ENCODE measurements at regions not wholly inside any gene's neighbourhood (a gene's known extent, or its start where the extent isn't known, plus 50 kb on each side); places are given as distances from the start of the nearest gene placed in this dataset.

DNA sequence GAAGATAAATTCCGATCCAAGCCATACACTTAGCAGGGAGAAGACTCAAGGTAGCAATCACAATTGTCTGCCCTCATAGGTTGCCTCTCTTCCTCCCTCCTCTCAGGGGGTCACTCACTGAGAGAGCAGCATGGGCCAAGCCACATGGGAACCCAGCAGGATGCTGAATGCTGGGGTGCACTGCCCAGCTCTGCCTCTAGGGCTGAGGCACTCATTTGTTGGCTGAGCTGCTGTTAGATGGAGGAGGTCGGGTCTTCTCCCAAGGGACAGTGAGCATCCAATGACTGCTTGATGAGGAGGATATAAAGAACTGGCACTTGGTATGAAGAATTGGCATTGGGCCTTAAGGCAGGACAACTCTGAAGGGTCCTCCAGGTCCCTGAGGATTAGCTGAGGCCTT is 418.8 kb downstream of the SIPA1L2 start:
- ChIA-PET CTCF (no interaction called here), POLR2A (ENCODE audit: low non-redundant PET) (no interaction called here)
- TF ChIP-seq, protein P1, sequence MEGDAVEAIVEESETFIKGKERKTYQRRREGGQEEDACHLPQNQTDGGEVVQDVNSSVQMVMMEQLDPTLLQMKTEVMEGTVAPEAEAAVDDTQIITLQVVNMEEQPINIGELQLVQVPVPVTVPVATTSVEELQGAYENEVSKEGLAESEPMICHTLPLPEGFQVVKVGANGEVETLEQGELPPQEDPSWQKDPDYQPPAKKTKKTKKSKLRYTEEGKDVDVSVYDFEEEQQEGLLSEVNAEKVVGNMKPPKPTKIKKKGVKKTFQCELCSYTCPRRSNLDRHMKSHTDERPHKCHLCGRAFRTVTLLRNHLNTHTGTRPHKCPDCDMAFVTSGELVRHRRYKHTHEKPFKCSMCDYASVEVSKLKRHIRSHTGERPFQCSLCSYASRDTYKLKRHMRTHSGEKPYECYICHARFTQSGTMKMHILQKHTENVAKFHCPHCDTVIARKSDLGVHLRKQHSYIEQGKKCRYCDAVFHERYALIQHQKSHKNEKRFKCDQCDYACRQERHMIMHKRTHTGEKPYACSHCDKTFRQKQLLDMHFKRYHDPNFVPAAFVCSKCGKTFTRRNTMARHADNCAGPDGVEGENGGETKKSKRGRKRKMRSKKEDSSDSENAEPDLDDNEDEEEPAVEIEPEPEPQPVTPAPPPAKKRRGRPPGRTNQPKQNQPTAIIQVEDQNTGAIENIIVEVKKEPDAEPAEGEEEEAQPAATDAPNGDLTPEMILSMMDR (conservative IDR thresholded peaks at IDR 0.05; ENCODE audit: low read depth), result no peak
- no peak for DNase-seq (ENCODE audit: low spot score)
- H3K27ac ChIP-seq, result no peak overlapping the region

DNA sequence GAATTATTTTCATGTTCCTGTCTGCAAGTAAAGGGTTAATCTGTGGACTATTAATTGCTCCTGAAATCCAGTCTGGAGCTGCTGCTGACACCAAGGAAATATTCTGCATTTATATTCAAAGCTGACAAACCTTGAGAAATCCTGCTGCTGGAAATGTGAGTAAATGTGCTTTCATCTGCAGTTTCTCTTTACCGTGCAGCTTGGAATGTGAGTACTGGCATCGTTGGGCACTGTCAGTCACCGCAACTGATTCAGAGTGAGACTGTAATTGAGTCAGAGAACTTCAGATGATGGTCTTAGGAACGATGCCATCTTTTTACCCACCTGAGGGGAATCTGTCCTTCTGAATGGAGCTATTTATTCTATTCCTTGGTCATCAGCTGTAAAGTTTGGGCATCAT is 420.6 kb downstream of the SIPA1L2 start:
- DNase-seq (ENCODE audit: low spot score), result no peak
- ChIA-PET POLR2A (ENCODE audit: low non-redundant PET) (no interaction called here), CTCF (interaction anchor here (0.6 kb wide), 1 partner anchor 326 kb away, joined by 3 read pairs; no protein-coding TSS in a partner anchor)
- TF ChIP-seq, protein P1 (conservative IDR thresholded peaks at IDR 0.05; ENCODE audit: low read depth), result no peak
- H3K27ac ChIP-seq, result no peak overlapping the region

DNA sequence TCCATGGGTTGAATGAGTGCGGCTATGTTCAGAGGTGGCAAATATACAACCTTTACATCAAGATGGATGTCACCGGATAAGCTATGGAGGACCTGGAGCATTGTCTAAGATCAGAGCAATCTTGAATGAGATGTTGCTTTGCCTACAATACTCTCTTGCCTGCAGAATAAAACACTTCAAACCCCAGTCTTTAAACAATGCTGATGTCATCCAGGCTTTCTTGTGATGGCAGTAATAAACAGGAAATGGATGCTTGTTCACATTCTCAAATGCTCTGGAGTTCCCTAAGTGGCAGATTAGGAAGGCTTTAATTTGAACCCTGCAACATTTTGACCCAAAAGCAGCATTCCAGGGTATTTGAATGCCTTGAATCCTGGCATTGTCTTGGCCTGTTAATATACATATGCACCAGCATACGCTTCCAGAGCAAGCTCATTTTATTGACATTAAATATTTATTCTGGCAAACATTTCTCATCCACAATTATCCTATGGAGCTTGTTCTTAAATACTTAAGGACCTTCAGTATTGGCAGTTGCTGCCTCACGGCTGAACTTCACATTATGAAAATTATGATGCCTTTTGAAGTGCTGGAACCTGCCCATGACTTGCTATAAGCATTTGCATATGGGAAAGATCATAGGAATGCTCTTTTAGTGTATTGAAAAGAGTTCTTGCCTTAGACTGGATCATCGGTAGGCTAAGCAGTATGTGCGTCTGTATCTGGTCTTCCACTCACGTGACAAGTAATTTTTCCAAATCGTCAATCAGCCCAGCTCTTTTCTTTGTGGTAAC is 422.7 kb downstream of the SIPA1L2 start:
- ChIA-PET CTCF (interaction anchor here (0.7 kb wide), 1 partner anchor 28 kb away, joined by 3 read pairs; no protein-coding TSS in a partner anchor), POLR2A (ENCODE audit: low non-redundant PET) (no interaction called here)
- TF ChIP-seq, protein P1 (conservative IDR thresholded peaks at IDR 0.05; ENCODE audit: low read depth), result no peak
- no peak for DNase-seq (ENCODE audit: low spot score)
- H3K27ac ChIP-seq, result no peak overlapping the region

DNA sequence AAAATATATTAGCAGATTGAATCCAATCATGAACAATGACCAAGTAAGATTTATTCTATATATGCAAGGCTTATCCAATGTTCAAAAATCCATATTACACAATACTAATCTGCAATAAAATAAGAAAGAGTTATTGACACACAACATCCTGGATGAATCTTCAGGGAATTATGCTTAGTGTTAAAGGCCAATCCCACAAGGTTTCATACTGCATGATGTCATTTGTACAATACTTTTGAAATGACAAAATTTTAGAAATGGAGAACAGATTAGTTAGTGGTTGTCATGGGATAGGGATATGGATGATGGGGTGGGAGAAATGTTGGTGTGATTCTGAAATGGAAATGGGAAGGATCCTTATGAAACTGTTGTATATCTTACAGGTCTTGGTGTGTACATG is 425.7 kb downstream of the SIPA1L2 start:
- TF ChIP-seq, protein P1 (conservative IDR thresholded peaks at IDR 0.05; ENCODE audit: low read depth), result no peak
- no peak for DNase-seq (ENCODE audit: low spot score)
- ChIA-PET POLR2A (ENCODE audit: low non-redundant PET) (no interaction called here), CTCF (no interaction called here)
- H3K27ac ChIP-seq, result no peak overlapping the region

DNA sequence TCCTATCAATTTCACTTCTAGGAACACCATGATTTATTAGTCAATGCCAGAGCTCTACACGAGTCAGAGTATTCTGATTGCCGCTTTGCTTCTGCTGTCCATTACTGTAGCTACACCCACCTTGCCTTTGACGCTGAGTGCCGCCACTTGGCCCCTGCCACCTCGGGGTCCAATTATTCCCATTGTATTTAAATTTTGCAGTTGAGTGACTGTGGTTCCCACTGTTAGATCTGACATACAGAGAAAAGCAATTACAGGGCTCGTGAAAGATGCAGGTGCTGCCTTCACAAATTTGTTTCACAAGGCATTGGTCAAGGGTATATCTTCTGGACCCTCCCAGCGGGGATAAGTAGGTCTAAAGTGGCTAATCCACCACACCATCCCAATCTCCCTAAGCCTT is 428.9 kb downstream of the SIPA1L2 start:
- CTCF ChIA-PET, result no interaction called here
- POLR2A ChIA-PET (ENCODE audit: low non-redundant PET), result no interaction called here
- H3K27ac ChIP-seq, result no peak overlapping the region
- no peak for DNase-seq (ENCODE audit: low spot score)
- TF ChIP-seq, protein P1 (conservative IDR thresholded peaks at IDR 0.05; ENCODE audit: low read depth), result no peak

DNA sequence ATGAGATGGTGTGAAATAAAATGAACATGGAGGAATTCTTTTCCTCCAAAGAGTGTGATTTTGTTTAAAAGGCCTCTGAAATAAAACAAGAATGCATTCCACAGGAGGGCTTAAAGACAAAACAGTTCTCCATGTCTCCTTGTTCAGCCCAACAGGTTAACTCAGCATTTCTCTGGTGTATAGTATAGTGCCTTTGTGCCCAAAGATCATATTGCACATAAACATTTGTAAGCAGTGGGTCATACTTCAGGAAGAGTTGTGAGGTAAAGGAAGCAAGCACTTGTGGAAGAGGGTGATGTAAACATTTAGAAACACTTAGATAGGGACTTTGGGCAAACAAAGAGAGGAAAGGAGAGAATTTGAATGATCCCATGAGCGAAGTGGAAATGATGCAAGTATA is 433.9 kb downstream of the SIPA1L2 start:
- CTCF ChIA-PET, result interaction anchor here (0.7 kb wide), 1 partner anchor 292 kb away, joined by 3 read pairs; no protein-coding TSS in a partner anchor
- no peak overlapping the region for H3K27ac ChIP-seq
- no peak for DNase-seq (ENCODE audit: low spot score)
- TF ChIP-seq, protein P1 (conservative IDR thresholded peaks at IDR 0.05; ENCODE audit: low read depth), result no peak
- POLR2A ChIA-PET (ENCODE audit: low non-redundant PET), result no interaction called here
